Muscle of leg (tissue), 3 donors: ENCODE measurements at regions not wholly inside any gene's neighbourhood (a gene's known extent, or its start where the extent isn't known, plus 50 kb on each side); places are given as distances from the start of the nearest gene placed in this dataset.

Experiments
- DNase-seq: peaks from one replicate; pipeline ENCODE4 v3.0.0; 2013
- H3K27ac ChIP-seq: one replicate; pipeline ENCODE4 v1.5.1; 2013; ENCODE audit warnings: mild to moderate bottlenecking, low read length, control low read depth
- H3K27me3 ChIP-seq: one replicate; pipeline ENCODE4 v1.6.1; 2013; ENCODE audit warnings: low read length; ENCODE audit not compliant: control insufficient read depth, insufficient read depth
- H3K36me3 ChIP-seq: one replicate; pipeline ENCODE4 v1.6.1; 2013; ENCODE audit warnings: low read length; ENCODE audit not compliant: control insufficient read depth, insufficient read depth
- H3K4me1 ChIP-seq: one replicate; pipeline ENCODE4 v1.6.1; 2013; ENCODE audit warnings: low read length; ENCODE audit not compliant: control insufficient read depth, insufficient read depth
- H3K4me3 ChIP-seq: one replicate; pipeline ENCODE4 v1.5.1; 2013; ENCODE audit warnings: low read length, control low read depth
- H3K9me3 ChIP-seq: replicated peaks from 2 replicates; pipeline ENCODE4 v1.6.1; 2013; ENCODE audit warnings: low read depth, low read length; ENCODE audit not compliant: control insufficient read depth
- WGBS: methylation state at CpG from one replicate; pipeline ENCODE4 v1.1.5; 2013; ENCODE audit warnings: missing lambda C conversion rate; ENCODE audit not compliant: insufficient coverage; 5-methylcytosine and 5-hydroxymethylcytosine counted together

DNA sequence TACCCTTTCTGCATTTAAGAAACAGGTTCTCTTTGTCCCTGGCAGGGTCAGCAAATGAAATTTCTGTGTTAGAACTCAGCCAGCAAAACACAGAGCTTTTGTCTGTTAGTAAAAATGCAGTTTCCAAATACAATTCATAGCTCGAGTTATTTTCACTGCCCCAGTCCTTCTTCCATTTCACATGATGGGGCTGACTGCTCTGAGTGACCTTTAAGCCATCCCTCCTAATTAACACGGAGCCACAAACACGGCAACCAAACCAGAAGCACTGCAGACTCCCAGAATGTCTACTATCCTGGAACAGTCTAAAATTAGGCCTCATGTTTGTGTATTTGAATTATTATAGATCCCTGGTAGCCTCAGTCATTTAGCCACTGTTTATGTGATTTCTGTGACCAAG, 99.1 kb upstream of the RGS4 start:
- Histone ChIP-seq H3K27ac (no peak overlapping the region), H3K4me3 (no peak overlapping the region), H3K4me1 (no peaks in the 10 kb centered on the region), H3K9me3 (no peaks in the 10 kb centered on the region), H3K27me3 (no peaks in the 10 kb centered on the region), H3K36me3 (no peaks in the 10 kb centered on the region)
- no peak for DNase-seq
- 29% methylated on average over 1 of the region's 3 CpGs for WGBS

DNA sequence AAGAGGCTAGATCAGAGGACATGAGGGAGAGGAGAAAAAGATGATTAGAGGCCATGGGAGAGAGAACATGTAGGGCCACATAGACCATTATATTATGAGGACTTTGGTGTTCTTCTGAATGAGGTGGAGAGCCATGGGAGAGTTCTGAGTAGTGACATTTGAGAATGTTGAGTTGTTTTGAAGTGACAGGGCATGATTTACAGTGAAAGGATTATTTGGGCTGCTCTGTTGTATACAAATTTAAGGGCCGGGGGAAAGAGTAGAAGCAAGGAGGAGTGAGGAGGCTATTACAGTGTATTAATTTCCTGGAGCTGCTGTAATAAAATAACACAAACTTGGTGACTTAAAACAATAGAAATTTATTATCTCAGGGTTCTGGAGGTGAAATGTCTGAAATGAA, 102.5 kb upstream of the RGS4 start:
- H3K27ac ChIP-seq = no peak overlapping the region

DNA sequence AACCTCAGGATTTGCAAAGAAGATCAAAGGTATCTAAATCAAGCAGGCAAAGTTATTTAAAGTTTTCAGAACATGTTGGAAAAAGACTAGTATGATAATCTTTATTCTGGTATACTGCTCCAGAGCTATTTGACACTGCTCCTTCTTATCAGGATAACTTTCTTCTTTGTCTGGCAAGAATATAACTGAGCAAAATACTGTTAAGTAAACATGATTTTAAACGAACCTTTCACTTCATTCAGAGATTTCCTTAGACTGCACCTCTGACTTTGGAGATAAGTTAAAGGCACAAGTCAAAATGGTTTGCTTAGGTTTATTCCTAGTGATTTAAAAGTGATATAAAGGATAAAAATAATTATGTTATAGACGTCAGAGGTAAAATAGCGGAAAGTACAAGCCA, 103.9 kb upstream of the CCDC190 start:
- DNase-seq = no peak
- no peaks in the 10 kb centered on the region for H3K4me1 ChIP-seq
- H3K27me3 ChIP-seq = no peaks in the 10 kb centered on the region
- H3K9me3 ChIP-seq = no peaks in the 10 kb centered on the region
- 72% methylated on average over 2 of the region's 3 CpGs for WGBS
- H3K27ac ChIP-seq = no peak overlapping the region
- H3K4me3 ChIP-seq = no peak overlapping the region
- no peaks in the 10 kb centered on the region for H3K36me3 ChIP-seq

More for the DNA sequence above, 102.5 kb upstream of the RGS4 start:
- no peaks in the 10 kb centered on the region for H3K9me3 ChIP-seq
- H3K4me3 ChIP-seq = no peak overlapping the region
- no peaks in the 10 kb centered on the region for H3K27me3 ChIP-seq
- no peaks in the 10 kb centered on the region for H3K4me1 ChIP-seq
- no peak for DNase-seq
- no CpG with 5 or more reads among the region's 1 CpG for WGBS
- no peaks in the 10 kb centered on the region for H3K36me3 ChIP-seq

DNA sequence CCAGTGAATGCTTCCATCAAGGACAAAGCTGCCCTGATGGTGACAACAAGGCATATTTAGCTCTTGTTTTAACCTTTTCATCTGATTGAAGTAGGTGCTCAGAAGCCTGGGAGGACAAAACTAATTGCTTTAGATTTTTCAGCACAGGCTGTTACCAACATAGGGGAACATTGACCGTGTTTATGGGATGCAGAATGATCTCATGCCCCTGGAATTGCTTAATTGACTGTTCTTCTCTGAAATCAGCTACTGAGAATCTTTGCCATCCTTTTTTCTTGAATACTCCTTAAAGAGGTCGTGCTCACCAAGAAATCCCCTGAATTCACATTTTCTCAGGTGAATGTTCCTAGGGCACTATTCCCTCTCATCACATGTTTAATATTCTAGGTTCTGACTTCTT, 95.9 kb upstream of the CCDC190 start:
- H3K36me3 ChIP-seq = no peaks in the 10 kb centered on the region
- H3K4me3 ChIP-seq = no peak overlapping the region
- DNase-seq = no peak
- H3K27me3 ChIP-seq = no peaks in the 10 kb centered on the region
- H3K4me1 ChIP-seq = no peaks in the 10 kb centered on the region
- H3K27ac ChIP-seq = no peak overlapping the region
- WGBS = no CpG with 5 or more reads among the region's 2 CpGs
- no peaks in the 10 kb centered on the region for H3K9me3 ChIP-seq

DNA sequence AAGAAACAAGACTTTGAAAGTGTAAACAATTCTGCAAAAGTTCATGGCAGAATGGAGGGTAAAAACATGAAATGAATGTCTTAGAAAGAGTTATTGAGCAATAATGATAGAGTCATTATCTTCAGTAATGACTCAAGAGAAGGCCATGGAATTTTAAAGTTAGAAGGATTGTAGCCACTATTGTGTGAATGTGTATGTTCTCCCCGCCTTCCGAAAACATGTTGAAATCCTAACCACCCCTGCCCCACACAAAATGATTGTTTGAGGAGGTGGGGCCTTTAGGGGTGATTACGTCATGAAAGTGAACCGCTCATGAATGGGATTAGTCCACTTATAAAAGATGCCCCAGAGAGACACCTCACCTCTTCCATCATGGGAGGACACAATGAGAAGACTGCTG, 93.8 kb upstream of the CCDC190 start:
- Histone ChIP-seq H3K27ac (no peak overlapping the region), H3K4me1 (peaks cover 4% of the 10 kb centered on the region), H3K9me3 (no peaks in the 10 kb centered on the region), H3K27me3 (no peaks in the 10 kb centered on the region), H3K4me3 (no peak overlapping the region), H3K36me3 (no peaks in the 10 kb centered on the region)
- no peak for DNase-seq
- no CpG with 5 or more reads among the region's 4 CpGs for WGBS

DNA sequence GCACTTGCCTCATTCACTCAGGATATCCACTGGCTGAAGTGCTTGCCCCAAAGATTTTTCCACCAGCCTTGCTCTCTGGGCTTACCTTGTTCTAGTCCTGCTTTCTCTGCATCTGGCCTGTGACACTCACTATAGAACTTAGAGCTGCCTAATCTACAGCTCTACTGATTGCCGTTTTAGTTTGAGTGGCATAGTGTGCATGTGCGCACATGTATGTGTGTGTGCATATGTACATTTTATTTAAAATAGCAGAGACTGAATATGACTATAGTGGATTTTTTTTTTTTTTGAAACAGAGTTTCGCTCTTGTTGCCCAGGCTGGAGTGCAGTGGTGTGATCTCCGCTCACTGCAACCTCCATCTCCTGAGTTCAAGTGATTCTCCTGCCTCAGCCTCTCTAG, 92.0 kb upstream of the CCDC190 start:
- no peak for DNase-seq
- Histone ChIP-seq H3K27ac (no peak overlapping the region), H3K9me3 (no peaks in the 10 kb centered on the region), H3K27me3 (no peaks in the 10 kb centered on the region), H3K4me3 (no peak overlapping the region), H3K36me3 (no peaks in the 10 kb centered on the region), H3K4me1 (peaks cover 6% of the 10 kb centered on the region)
- no CpG with 5 or more reads among the region's 4 CpGs for WGBS

DNA sequence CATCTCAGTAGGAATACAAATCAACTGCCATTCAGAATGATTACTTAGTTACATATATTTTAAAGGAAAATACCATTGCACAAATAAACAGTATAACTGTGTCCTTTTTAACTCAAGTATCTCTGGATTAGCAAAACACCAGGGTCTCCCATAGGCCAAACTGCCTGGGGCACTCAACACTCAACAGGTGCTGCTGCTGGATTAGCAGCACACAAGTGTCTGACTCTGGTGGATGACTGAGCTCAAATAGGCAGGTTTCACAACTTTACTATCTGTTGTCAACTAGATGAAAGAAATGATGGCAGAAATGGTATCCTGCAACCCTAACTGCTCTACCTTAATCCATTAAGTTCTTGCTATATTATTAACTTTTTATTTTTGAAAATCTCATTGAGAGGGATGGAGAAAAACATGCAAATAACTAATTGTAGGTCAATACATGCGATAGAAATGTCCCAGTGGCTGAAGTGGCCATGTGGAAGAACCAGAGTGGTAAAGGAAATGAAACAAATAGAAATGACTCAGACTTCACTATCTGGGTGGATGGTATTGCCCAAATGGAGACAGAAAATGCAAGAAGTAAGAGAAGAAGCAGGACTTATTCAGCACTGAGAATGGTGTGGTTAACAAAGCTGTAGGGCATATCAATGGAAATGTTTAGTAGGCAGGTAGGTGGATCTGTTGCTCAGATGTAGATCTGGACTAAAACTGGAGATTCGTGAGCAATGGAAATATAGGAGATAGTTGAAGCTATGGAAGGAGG, 90.8 kb upstream of the CCDC190 start:
- DNase-seq = no peak
- no peaks in the 10 kb centered on the region for H3K27me3 ChIP-seq
- WGBS = 83% methylated on average over 2 of the region's 2 CpGs
- H3K27ac ChIP-seq = no peak overlapping the region
- no peaks in the 10 kb centered on the region for H3K36me3 ChIP-seq
- H3K9me3 ChIP-seq = no peaks in the 10 kb centered on the region
- H3K4me1 ChIP-seq = peaks cover 6% of the 10 kb centered on the region
- no peak overlapping the region for H3K4me3 ChIP-seq

DNA sequence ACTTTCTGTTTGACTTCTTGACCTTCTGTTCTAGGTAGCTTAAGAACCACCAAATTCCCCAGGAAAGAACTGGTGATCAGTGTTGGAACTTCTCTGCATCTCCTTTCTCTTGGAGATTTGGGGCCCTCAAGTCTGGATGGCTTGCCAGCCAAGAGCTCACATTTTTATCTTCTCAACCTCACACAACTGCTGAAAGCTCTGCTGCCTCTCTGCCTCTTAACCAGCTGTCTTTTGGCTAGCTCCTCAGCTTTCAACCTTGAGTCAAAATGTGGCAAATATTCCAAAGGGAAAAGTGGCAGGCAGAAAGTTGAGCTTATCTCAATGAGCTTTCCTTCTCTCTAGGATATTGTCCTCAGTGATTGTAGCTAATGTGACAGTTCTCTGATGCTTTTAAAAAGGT, 89.2 kb upstream of the CCDC190 start:
- Histone ChIP-seq H3K4me1 (peaks cover 6% of the 10 kb centered on the region), H3K9me3 (no peaks in the 10 kb centered on the region), H3K27ac (no peak overlapping the region), H3K36me3 (no peaks in the 10 kb centered on the region), H3K27me3 (no peaks in the 10 kb centered on the region), H3K4me3 (no peak overlapping the region)
- DNase-seq = no peak

DNA sequence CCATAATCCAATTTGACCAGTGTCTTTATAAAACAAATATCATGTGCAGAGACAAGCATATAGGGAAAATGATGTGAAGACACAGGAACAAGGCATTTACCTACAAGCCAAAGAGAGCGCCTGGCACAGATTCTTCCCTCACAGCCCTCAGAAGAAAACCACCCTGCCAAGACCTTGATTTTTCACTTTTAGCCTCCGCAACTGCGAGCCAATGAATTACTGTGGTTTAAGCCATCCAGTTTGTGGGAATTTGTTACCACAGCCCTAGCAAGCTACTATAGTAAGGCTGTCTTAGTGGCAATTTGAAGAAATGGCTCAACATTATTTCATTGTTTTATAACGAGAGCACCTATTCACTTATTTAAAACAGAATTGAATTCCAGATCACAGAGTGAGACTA, 85.7 kb upstream of the CCDC190 start:
- H3K27ac ChIP-seq = no peak overlapping the region
- WGBS = 100% methylated on average over 1 of the region's 4 CpGs
- H3K27me3 ChIP-seq = no peaks in the 10 kb centered on the region
- no peaks in the 10 kb centered on the region for H3K36me3 ChIP-seq
- H3K4me1 ChIP-seq = peaks cover 12% of the 10 kb centered on the region
- no peak overlapping the region for H3K4me3 ChIP-seq
- no peak for DNase-seq
- no peaks in the 10 kb centered on the region for H3K9me3 ChIP-seq

DNA sequence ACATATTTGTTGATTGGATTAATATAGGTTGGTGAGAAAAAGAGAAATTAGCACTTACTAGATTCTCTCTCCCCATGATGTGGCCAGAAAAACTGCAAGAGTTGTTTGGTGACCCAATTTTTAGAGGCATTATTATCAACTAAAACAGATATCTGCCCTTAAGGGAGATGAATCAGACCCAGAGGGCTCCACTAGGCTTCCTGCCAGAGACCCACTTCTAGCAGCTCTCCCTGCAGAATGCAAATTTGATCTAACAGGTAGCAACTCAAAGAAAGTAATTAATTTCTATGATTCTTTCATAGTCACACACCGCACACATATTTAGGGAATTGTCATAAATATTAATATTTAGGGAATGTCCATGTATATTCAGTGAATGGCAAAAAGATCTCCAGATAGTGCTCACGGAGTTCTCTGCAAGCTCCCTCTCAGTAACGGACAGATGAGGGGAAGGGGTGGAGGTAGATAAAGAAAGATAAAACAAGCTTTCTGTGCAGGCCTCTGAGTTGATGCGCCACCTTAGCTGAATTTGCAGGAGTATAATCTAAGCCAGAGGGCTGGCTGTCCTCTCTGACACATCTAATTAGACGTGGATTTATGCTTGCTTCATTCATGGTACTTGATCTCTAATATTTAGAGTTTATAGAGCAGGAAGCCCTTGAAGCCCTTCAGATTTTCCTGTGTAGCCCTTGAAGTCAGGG, 84.1 kb upstream of the CCDC190 start:
- H3K4me1 ChIP-seq = peaks cover 11% of the 10 kb centered on the region
- no peak overlapping the region for H3K27ac ChIP-seq
- no peaks in the 10 kb centered on the region for H3K9me3 ChIP-seq
- no peaks in the 10 kb centered on the region for H3K27me3 ChIP-seq
- WGBS = 61% methylated on average over 2 of the region's 5 CpGs
- no peaks in the 10 kb centered on the region for H3K36me3 ChIP-seq
- DNase-seq = no peak
- no peak overlapping the region for H3K4me3 ChIP-seq
